22Rv1 (cell line): ENCODE measurements at regions not wholly inside any gene's neighbourhood (a gene's known extent, or its start where the extent isn't known, plus 50 kb on each side); places are given as distances from the start of the nearest gene placed in this dataset.

Experiments used
- H3K27ac ChIP-seq: fragments of 450-650 bp; 2 replicates; pipeline ENCODE4 v1.5.1; 2017
- CTCF ChIP-seq: fragments of 450-650 bp; IDR thresholded peaks from 2 replicates; pipeline ENCODE4 v1.5.1; 2017; ENCODE audit warnings: mild to moderate bottlenecking
- ZFX ChIP-seq: fragments of 450-650 bp; IDR thresholded peaks from 2 replicates; pipeline ENCODE4 v1.6.1; 2017; ENCODE audit warnings: antibody characterized with exemption, borderline replicate concordance

- TF ChIP-seq CTCF (no peak), ZFX (no peak)
- H3K27ac ChIP-seq = no peak overlapping the region
Measured at GRCh38 chr6:73965539-73966029, 269.6 kb downstream of the CD109 start.

- H3K27ac ChIP-seq = no peak overlapping the region
- TF ChIP-seq ZFX = no peak
- no peak for TF ChIP-seq CTCF
Measured at GRCh38 chr6:73964241-73964854, 268.3 kb downstream of the CD109 start.

- TF ChIP-seq CTCF (no peak), ZFX (no peak)
- no peak overlapping the region for H3K27ac ChIP-seq
Measured at GRCh38 chr6:73962884-73963283, 266.9 kb downstream of the CD109 start.

- no peak overlapping the region for H3K27ac ChIP-seq
- no peak for TF ChIP-seq CTCF
- TF ChIP-seq ZFX = no peak
Measured at GRCh38 chr6:73956305-73956704, 260.3 kb downstream of the CD109 start.

GRCh38 chr6:73955800-73956199 is 259.8 kb downstream of the CD109 start:
- H3K27ac ChIP-seq = no peak overlapping the region
- TF ChIP-seq CTCF (no peak), ZFX (no peak)

GRCh38 chr6:73954881-73955280 is 258.9 kb downstream of the CD109 start:
- TF ChIP-seq CTCF (no peak), ZFX (no peak)
- no peak overlapping the region for H3K27ac ChIP-seq

- no peak overlapping the region for H3K27ac ChIP-seq
- TF ChIP-seq ZFX = no peak
- TF ChIP-seq CTCF = no peak
Measured at GRCh38 chr6:73951183-73951582, 255.2 kb downstream of the CD109 start.
